Left ventricle myocardium inferior (tissue), 1 donor: ENCODE measurements at regions not wholly inside any gene's neighbourhood (a gene's known extent, or its start where the extent isn't known, plus 50 kb on each side); places are given as distances from the start of the nearest gene placed in this dataset.

Experiments
- DNase-seq: peaks from one replicate; pipeline ENCODE4 v3.0.0-alpha.2; 2020
- H3K27ac ChIP-seq: fragments of 200-600 bp; replicated peaks from 2 replicates; pipeline ENCODE4 v1.8.0; 2021
- H3K27me3 ChIP-seq: fragments of 200-600 bp; 2 replicates; pipeline ENCODE4 v1.8.0; 2021; ENCODE audit warnings: low read depth
- H3K36me3 ChIP-seq: fragments of 200-600 bp; 2 replicates; pipeline ENCODE4 v1.8.0; 2021
- H3K4me1 ChIP-seq: fragments of 200-600 bp; 2 replicates; pipeline ENCODE4 v1.8.0; 2021
- H3K4me3 ChIP-seq: fragments of 200-600 bp; 2 replicates; pipeline ENCODE4 v1.8.0; 2021; ENCODE audit warnings: mild to moderate bottlenecking, moderate library complexity
- H3K9me3 ChIP-seq: fragments of 200-600 bp; replicated peaks from 2 replicates; pipeline ENCODE4 v1.8.0; 2021
- CTCF ChIP-seq: fragments of 200-600 bp; IDR thresholded peaks from 2 replicates; pipeline ENCODE4 v1.8.0; 2021; ENCODE audit warnings: antibody characterized with exemption, mild to moderate bottlenecking, borderline replicate concordance
- intact Hi-C: fragments of 100-400 bp; cut with micrococcal nuclease; formaldehyde crosslinking; loops from one replicate; pipeline ENCODE4 v1.11.0; 2022
- donor health status: DM: no; HTN: yes; CAD: no; lungs with severe emphysema.

GRCh38 chr18:67347438-67347837 lies 169.1 kb downstream of the DSEL start:
- intact Hi-C loops: no loop called here
- no peak for TF ChIP-seq CTCF
- H3K27ac ChIP-seq: no peak overlapping the region
- no peak for DNase-seq
- H3K4me3 ChIP-seq: no peak overlapping the region
- H3K27me3 ChIP-seq: no peaks in the 10 kb centered on the region
- no peaks in the 10 kb centered on the region for H3K36me3 ChIP-seq
- H3K9me3 ChIP-seq: peaks cover 8% of the 10 kb centered on the region
- H3K4me1 ChIP-seq: no peaks in the 10 kb centered on the region

- TF ChIP-seq CTCF: no peak
- intact Hi-C loops: no loop called here
- Histone ChIP-seq H3K9me3 (peaks cover 8% of the 10 kb centered on the region), H3K36me3 (no peaks in the 10 kb centered on the region), H3K27me3 (no peaks in the 10 kb centered on the region), H3K4me1 (no peaks in the 10 kb centered on the region), H3K27ac (no peak overlapping the region), H3K4me3 (no peak overlapping the region)
- no peak for DNase-seq
These were observed 174.4 kb downstream of the DSEL start for GRCh38 chr18:67342159-67342558.

GRCh38 chr18:67337696-67338095 lies 178.8 kb downstream of the DSEL start:
- no peaks in the 10 kb centered on the region for H3K4me1 ChIP-seq
- H3K4me3 ChIP-seq: no peak overlapping the region
- H3K9me3 ChIP-seq: no peaks in the 10 kb centered on the region
- no peaks in the 10 kb centered on the region for H3K36me3 ChIP-seq
- H3K27ac ChIP-seq: no peak overlapping the region
- intact Hi-C loops: no loop called here
- no peaks in the 10 kb centered on the region for H3K27me3 ChIP-seq
- TF ChIP-seq CTCF: no peak
- DNase-seq: no peak

GRCh38 chr18:67331857-67332256 lies 184.7 kb downstream of the DSEL start:
- peaks cover 6% of the 10 kb centered on the region for H3K9me3 ChIP-seq
- no peaks in the 10 kb centered on the region for H3K27me3 ChIP-seq
- H3K27ac ChIP-seq: no peak overlapping the region
- H3K4me1 ChIP-seq: no peaks in the 10 kb centered on the region
- DNase-seq: no peak
- H3K36me3 ChIP-seq: no peaks in the 10 kb centered on the region
- no peak for TF ChIP-seq CTCF
- intact Hi-C loops: no loop called here
- no peak overlapping the region for H3K4me3 ChIP-seq

- H3K27ac ChIP-seq: no peak overlapping the region
- TF ChIP-seq CTCF: no peak
- no peak overlapping the region for H3K4me3 ChIP-seq
- H3K4me1 ChIP-seq: no peaks in the 10 kb centered on the region
- intact Hi-C loops: no loop called here
- no peak for DNase-seq
- peaks cover 36% of the 10 kb centered on the region for H3K9me3 ChIP-seq
- no peaks in the 10 kb centered on the region for H3K27me3 ChIP-seq
- H3K36me3 ChIP-seq: no peaks in the 10 kb centered on the region
These were observed 197.4 kb downstream of the DSEL start for GRCh38 chr18:67319109-67319508.

- H3K4me3 ChIP-seq: no peak overlapping the region
- H3K9me3 ChIP-seq: peaks cover 33% of the 10 kb centered on the region
- no peak for DNase-seq
- H3K27me3 ChIP-seq: no peaks in the 10 kb centered on the region
- no peak overlapping the region for H3K27ac ChIP-seq
- no peaks in the 10 kb centered on the region for H3K36me3 ChIP-seq
- TF ChIP-seq CTCF: no peak
- no peaks in the 10 kb centered on the region for H3K4me1 ChIP-seq
- intact Hi-C loops: no loop called here
These were observed 197.9 kb downstream of the DSEL start for GRCh38 chr18:67318651-67319050.
